Lower leg skin (tissue), 3 donors: ENCODE measurements at regions not wholly inside any gene's neighbourhood (a gene's known extent, or its start where the extent isn't known, plus 50 kb on each side); places are given as distances from the start of the nearest gene placed in this dataset.

Experiments used
- CTCF ChIP-seq, 3 donors: fragments of 450-650 bp; IDR thresholded peaks; one replicate each; pipeline ENCODE4 v1.5.1; 2016; ENCODE audit warnings: antibody characterized with exemption in 3 of 3, mild to moderate bottlenecking in 3 of 3, moderate library complexity in 2 of 3
- POLR2A ChIP-seq, 2 donors: fragments of 450-650 bp; IDR thresholded peaks; one replicate each; pipeline ENCODE4 v1.6.1; 2016 to 2017; ENCODE audit warnings: antibody characterized with exemption in 2 of 2, mild to moderate bottlenecking in 1 of 2, moderate library complexity in 1 of 2

DNA sequence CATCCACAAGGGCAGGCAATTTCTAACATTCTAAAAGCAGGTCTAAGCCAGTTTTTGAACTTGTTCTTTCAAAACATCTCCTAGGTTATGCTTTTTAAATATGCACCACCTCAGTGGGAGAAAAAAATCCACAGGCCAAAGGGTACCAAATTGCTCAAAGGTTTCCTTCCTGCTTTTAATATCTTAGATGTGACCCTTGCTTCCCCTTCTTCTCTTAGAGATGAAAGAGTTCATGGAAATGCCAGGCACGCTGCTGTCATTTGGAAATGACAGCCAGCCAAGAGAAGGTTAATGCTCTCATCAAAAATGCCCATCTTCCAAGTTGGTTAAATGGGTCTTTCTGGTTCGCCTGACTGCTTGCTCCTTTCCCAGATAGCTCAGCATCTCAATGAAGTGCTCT is 497.1 kb downstream of the CD83 start:
- TF ChIP-seq CTCF (IDR thresholded peaks at IDR 0.05) (no peak), POLR2A (IDR thresholded peaks at IDR 0.05) (no peak)
